Activated CD4-positive, alpha-beta T cell treated with anti-CD3 and anti-CD28 coated beads, Interleukin-2, amount 10 ng/mL, durations not matched to agents 7 days and 5 days (primary cell): ENCODE measurements at regions not wholly inside any gene's neighbourhood (a gene's known extent, or its start where the extent isn't known, plus 50 kb on each side); places are given as distances from the start of the nearest gene placed in this dataset.
A peak's percentile ranks its signal among the peaks of the same experiment; 100 is the strongest.
"Not testable (repeated sequence)": the region's sequence is repeated elsewhere in the genome, so short reads cannot be mapped to it uniquely, and the experiment has no call there.

Experiments
- CTCF ChIA-PET: fragments of 350-600 bp; sonication (Branson Sonifier 250); formaldehyde crosslinking; loops from one replicate; lab custom pipeline; 2021; ENCODE audit warnings: antibody characterized with exemption; lab: Charles Lee
- POLR2A ChIA-PET: fragments of 350-600 bp; sonication (Branson Sonifier 250); formaldehyde crosslinking; loops from one replicate; lab custom pipeline; 2021; ENCODE audit warnings: antibody characterized with exemption; lab: Charles Lee
- DNase-seq: peaks from one replicate; pipeline ENCODE4 v3.0.0-alpha.2; 2020
- H3K27ac Mint-ChIP-seq: one replicate; pipeline ENCODE4 v1.8.0; 2021; ENCODE audit warnings: mild to moderate bottlenecking, moderate library complexity, mixed read lengths
- H3K27me3 Mint-ChIP-seq: one replicate; pipeline ENCODE4 v1.8.0; 2021; ENCODE audit warnings: mixed read lengths
- H3K36me3 Mint-ChIP-seq: one replicate; pipeline ENCODE4 v1.8.0; 2021; ENCODE audit warnings: low read depth, mixed read lengths
- H3K4me1 Mint-ChIP-seq: one replicate; pipeline ENCODE4 v1.8.0; 2021; ENCODE audit warnings: mixed read lengths
- H3K4me3 Mint-ChIP-seq: one replicate; pipeline ENCODE4 v1.8.0; 2021; ENCODE audit warnings: mild to moderate bottlenecking, moderate library complexity, mixed read lengths
- H3K9me3 Mint-ChIP-seq: one replicate; pipeline ENCODE4 v1.8.0; 2021; ENCODE audit warnings: mixed read lengths

DNA sequence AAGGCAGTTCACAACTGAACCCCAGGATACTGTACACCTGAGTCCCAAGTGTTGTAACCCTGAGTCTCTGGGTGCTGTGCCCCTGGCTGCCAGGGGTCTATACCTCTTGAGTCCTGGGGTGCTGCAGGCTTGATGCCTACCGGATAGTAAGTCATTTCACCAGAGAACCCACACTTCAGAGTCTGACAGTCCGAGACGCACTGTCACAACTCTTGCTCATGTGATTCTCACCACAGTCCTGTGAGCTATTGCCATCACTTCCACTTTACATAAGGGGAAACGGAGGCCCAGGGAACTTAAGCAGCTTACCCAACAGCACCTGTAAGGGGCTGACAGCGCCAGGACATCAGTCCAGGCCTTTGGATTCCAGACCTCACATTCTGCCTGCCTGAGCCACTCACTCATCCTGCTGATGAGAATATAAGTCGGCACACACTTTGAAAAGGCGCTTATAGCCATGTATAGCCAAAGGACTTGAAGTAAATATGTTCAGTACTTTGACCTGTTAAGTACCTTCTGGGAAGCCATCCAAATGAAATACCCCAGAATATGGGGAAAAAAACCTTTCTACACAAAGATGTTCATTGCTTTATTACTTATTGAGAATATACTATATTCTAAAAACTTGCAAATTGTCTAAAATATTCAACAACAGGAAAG lies 180.7 kb upstream of the ID2 start:
- no peak overlapping the region for H3K4me3 Mint-ChIP-seq

DNA sequence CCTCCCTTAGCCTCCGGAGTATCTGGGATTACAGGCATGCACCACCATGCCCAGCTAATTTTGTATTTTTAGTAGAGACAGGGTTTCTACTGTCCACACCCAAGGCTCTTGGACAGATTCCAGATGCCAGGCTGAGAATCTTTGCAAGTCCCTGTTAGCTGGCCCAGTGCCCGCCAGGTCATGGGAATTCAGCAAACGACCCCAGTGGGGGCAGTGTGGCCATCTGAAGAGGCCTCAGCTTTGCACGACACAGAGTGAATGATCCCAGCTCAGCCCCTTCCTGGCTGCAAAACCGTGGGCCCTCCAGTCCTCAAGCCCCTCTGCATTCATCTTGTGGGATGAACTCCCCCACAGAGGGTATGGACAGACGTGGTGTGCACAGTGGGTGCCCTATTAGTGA lies 179.5 kb upstream of the ID2 start:
- Mint-ChIP-seq H3K36me3 (no peaks in the 10 kb centered on the region), H3K4me1 (peaks cover 17% of the 10 kb centered on the region), H3K27ac (no peak overlapping the region), H3K9me3 (peaks cover 3% of the 10 kb centered on the region), H3K4me3 (no peak overlapping the region), H3K27me3 (no peaks in the 10 kb centered on the region)
- ChIA-PET CTCF (no interaction called here), POLR2A (no interaction called here)
- no peak for DNase-seq

More for the DNA sequence above, 180.7 kb upstream of the ID2 start:
- ChIA-PET POLR2A (no interaction called here), CTCF (interaction anchor here (1.4 kb wide), 1 partner anchor 10 kb away, joined by 4 read pairs; no protein-coding TSS in a partner anchor)
- peaks cover 3% of the 10 kb centered on the region for H3K9me3 Mint-ChIP-seq
- no peak overlapping the region for H3K27ac Mint-ChIP-seq
- no peaks in the 10 kb centered on the region for H3K36me3 Mint-ChIP-seq
- H3K27me3 Mint-ChIP-seq = no peaks in the 10 kb centered on the region
- DNase-seq = no peak
- H3K4me1 Mint-ChIP-seq = peaks cover 17% of the 10 kb centered on the region

DNA sequence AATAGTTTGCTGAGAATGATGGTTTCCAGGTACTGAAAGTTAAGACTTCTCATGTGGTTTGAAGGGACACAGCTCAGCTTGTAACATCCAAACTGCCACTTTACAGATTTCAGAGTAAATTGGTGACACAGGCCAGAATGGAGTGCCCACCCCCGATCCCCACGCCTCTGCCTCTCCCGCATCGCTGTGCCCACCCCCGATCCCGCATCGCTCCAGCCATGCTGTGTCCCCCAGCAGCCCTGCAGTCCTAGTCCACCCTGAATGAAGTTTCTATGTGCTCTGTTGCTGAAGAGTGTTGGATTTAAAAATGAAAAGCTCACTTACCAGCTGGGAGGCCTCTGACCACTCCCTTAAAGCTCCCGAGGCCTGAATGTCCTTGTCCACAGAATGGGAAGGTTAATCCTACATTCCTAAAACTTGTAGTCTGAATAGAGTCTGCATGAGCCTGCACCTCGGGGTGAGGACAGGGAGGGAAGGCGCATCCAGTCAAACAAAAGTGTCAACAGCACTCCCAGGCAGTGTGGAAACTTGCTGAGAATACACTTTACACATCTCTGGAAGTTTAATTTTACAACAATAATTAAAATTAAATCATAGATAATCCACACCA lies 176.4 kb upstream of the ID2 start:
- H3K27me3 Mint-ChIP-seq = no peaks in the 10 kb centered on the region
- no peak for DNase-seq
- CTCF ChIA-PET = interaction anchor here (0.9 to 1.7 kb wide), 3 partner anchors 14 to 24 kb away, joined by 3 to 5 read pairs (median 3); no protein-coding TSS in a partner anchor
- H3K4me3 Mint-ChIP-seq = no peak overlapping the region
- peaks cover 5% of the 10 kb centered on the region for H3K4me1 Mint-ChIP-seq
- peaks cover 5% of the 10 kb centered on the region for H3K36me3 Mint-ChIP-seq
- H3K9me3 Mint-ChIP-seq = peaks cover 26% of the 10 kb centered on the region
- no peak overlapping the region for H3K27ac Mint-ChIP-seq
- POLR2A ChIA-PET = no interaction called here

DNA sequence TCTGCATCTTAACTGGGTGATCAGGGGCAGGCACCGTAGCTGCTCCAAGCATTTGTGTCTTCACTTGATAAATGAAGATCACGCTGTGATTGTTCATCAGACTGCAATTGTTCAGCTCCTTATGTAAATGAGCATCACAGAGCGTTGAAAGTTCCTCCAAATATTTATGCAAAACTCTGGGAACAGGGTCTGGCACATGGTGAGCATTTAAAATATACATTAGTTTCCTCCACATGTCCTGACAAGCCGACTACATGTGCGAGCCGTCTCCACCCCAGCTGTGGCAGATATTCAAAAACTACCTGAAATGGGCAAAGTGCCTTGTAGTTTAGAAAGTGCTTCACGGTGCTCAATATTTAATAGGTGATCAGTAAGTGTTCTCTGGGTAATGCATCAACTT lies 175.1 kb upstream of the ID2 start:
- no peaks in the 10 kb centered on the region for H3K27me3 Mint-ChIP-seq
- H3K9me3 Mint-ChIP-seq = peaks cover 31% of the 10 kb centered on the region
- no peak overlapping the region for H3K27ac Mint-ChIP-seq
- H3K4me3 Mint-ChIP-seq = no peak overlapping the region
- no peak for DNase-seq
- peaks cover 5% of the 10 kb centered on the region for H3K4me1 Mint-ChIP-seq
- ChIA-PET POLR2A (no interaction called here), CTCF (interaction anchor here (1.6 to 1.7 kb wide), 2 partner anchors 12 to 25 kb away, joined by 5 read pairs; no protein-coding TSS in a partner anchor)
- H3K36me3 Mint-ChIP-seq = peaks cover 5% of the 10 kb centered on the region

DNA sequence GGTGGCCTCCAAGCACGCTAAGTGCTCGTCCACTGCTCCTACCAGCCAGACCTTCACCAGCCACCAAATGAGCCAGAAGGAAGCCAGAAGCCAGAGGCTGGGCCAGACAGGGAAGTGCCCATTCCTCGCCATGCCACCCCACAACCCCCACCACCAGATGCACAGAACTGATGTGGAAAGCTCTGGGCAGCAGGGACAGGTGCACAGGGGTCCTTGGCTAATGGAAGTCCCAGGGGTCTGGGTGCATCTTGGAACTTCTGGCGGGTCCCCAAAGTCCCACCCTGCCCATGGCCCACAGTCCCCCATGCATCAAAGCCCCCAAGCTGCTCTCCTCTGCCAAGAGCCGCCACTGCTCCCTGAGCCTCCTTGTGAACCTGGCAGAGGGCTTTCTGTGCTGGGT lies 173.1 kb upstream of the ID2 start:
- DNase-seq = no peak
- Mint-ChIP-seq H3K27ac (no peak overlapping the region), H3K4me3 (no peak overlapping the region), H3K27me3 (no peaks in the 10 kb centered on the region), H3K36me3 (peaks cover 17% of the 10 kb centered on the region), H3K4me1 (peaks cover 25% of the 10 kb centered on the region), H3K9me3 (peaks cover 43% of the 10 kb centered on the region)
- ChIA-PET CTCF (interaction anchor here (1.0 to 1.7 kb wide), 3 partner anchors 13 to 36 kb away, joined by 3 to 8 read pairs (median 3); no protein-coding TSS in a partner anchor), POLR2A (no interaction called here)

DNA sequence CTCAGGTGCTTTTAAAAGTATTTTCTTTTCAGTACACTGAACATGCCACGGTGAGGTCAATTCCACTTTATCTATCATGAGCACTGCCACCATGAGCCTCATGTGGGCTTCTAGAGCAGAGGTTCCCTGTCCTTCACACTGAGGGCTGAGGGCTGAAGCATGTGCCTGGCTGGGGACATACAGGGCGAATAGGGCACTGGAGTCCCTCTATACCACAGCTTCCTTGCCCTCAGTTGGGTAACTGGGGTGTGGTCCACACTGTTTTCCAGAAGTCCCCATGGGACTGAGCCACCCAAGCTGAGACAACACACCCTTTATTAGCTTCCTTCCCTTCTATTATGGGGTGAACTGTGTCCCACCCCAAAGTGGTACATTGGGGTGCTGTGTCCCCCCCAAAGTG lies 172.2 kb upstream of the ID2 start:
- no peak overlapping the region for H3K4me3 Mint-ChIP-seq
- H3K4me1 Mint-ChIP-seq = peaks cover 33% of the 10 kb centered on the region
- no peak for DNase-seq
- H3K36me3 Mint-ChIP-seq = peaks cover 21% of the 10 kb centered on the region
- peaks cover 43% of the 10 kb centered on the region for H3K9me3 Mint-ChIP-seq
- H3K27ac Mint-ChIP-seq = no peak overlapping the region
- ChIA-PET CTCF (interaction anchor here (1.4 kb wide), 1 partner anchor 14 kb away, joined by 3 read pairs; no protein-coding TSS in a partner anchor), POLR2A (no interaction called here)
- no peaks in the 10 kb centered on the region for H3K27me3 Mint-ChIP-seq

DNA sequence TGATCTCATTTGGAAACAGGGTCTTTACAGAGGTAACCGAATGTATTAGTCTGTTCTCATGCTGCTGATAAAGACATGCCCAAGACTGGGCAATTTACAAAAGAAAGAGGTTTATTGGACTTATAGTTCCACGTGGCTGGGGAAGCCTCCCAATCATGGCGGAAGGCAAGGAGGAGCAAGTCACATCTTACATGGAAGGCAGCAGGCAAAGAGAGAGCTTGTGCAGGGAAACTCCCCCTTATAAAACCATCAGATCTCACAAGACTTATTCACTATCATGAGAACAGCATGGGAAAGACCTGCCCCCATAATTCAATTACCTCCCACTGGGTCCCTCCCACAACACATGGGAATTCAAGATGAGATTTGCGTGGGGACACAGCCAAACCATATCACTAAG lies 171.8 kb upstream of the ID2 start:
- H3K27me3 Mint-ChIP-seq, DNase-seq, POLR2A ChIA-PET, H3K4me3 Mint-ChIP-seq: not testable (repeated sequence)
- peaks cover 23% of the 10 kb centered on the region for H3K36me3 Mint-ChIP-seq
- CTCF ChIA-PET = interaction anchor here (0.9 to 1.4 kb wide), 2 partner anchors 14 to 225 kb away, joined by 3 read pairs; no protein-coding TSS in a partner anchor
- H3K4me1 Mint-ChIP-seq = peaks cover 38% of the 10 kb centered on the region
- peaks cover 43% of the 10 kb centered on the region for H3K9me3 Mint-ChIP-seq
- H3K27ac Mint-ChIP-seq = peak overlapping the region; percentile 33

DNA sequence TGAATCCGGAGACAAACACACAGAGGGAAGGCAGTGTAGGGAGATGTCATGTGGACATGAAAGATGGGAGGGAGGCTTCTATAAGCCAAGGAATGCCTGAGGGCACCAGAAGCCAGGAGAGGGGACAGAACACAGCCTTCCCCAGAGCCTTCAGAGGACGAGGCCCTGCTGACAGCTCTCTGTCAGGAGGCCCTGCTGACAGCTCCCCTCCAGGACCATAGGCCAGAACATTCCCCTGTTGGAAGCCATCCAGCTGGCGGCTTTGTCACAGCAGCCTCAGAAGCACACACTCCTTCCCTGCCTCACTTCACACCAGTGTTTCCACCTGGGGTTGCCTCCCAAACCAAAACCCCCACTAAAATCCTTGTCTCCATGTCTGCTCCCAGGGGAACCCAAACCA lies 171.3 kb upstream of the ID2 start:
- Mint-ChIP-seq H3K36me3 (peaks cover 23% of the 10 kb centered on the region), H3K27ac (no peak overlapping the region), H3K4me3 (no peak overlapping the region), H3K9me3 (peaks cover 41% of the 10 kb centered on the region), H3K4me1 (peaks cover 38% of the 10 kb centered on the region), H3K27me3 (no peaks in the 10 kb centered on the region)
- no peak for DNase-seq
- ChIA-PET POLR2A (no interaction called here), CTCF (interaction anchor here (0.9 kb wide), 1 partner anchor 225 kb away, joined by 3 read pairs; no protein-coding TSS in a partner anchor)

DNA sequence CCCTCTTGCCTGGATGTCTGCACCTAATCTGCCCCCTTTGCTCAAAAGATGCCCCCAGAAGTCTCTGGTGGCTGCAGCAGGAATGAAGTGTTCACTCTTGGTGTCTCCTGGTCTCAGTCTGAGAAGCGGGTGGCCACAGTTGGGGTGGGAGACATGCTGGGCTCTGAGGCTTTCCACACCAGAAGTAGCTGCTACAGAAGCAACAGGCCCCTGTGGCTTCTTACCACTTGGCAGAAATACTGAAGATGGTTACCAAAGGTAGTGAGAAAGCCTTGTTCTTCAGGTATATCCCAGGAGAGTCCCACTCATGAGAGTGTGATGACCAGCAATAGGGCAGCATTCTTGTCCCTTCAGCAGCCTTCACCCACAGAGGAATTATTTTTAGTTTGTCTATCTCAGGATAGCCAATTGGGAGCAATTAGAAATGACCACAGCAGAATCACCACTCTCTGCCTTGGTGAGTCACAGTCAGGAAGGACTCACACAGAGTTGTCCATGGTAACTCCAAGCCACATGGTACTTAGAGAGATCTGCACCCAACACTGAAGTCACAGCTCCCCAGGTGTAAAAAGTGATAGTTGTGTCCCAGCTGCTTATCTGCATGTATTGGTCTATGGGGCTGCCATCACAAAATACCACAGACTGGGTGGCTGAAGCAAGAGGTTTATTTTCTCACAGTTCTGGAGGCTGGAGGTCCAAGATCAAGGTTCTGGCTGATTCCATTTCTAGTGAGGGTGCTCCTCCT lies 169.8 kb upstream of the ID2 start:
- no peak overlapping the region for H3K27ac Mint-ChIP-seq
- ChIA-PET CTCF (interaction anchor here (0.9 to 2.1 kb wide), 5 partner anchors 8 to 75 kb away, joined by 3 to 9 read pairs (median 4); no protein-coding TSS in a partner anchor), POLR2A (no interaction called here)
- peaks cover 25% of the 10 kb centered on the region for H3K36me3 Mint-ChIP-seq
- no peak overlapping the region for H3K4me3 Mint-ChIP-seq
- H3K27me3 Mint-ChIP-seq = no peaks in the 10 kb centered on the region
- H3K9me3 Mint-ChIP-seq = peaks cover 40% of the 10 kb centered on the region
- H3K4me1 Mint-ChIP-seq = peaks cover 48% of the 10 kb centered on the region
- no peak for DNase-seq

DNA sequence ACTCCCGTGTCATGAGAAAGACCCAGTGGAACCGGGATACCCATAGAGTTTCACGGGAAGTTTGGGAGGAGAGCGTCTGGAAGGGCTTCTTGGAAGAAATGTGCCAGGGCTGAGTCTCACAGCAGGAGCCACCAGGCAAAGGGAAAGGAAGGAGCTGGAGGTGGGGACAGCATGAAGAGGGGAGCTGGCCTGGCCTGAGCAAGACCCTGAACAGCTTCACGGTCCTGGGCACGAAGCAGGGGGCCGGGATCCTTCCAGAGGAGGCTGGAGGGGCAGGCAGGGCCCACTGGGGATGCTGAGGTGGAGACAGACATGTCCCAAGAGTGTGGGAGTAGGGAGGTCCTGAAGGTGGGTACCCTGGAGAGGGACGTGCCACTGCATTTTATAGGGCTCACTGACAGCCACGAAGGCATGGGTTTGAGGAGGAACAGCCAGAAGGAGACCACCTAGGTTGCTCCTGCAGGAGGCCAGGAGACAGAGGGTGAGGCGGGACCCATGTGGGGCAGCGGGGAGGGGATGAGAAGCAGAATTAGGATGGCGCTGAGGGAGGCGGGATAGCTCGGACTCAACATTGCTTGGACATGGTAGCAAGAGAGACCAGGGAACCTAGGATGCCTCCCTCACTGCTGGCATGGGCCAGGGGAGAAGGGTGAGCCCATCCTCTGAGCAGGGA lies 168.1 kb upstream of the ID2 start:
- Mint-ChIP-seq H3K4me3 (no peak overlapping the region), H3K36me3 (peaks cover 25% of the 10 kb centered on the region), H3K4me1 (peaks cover 48% of the 10 kb centered on the region), H3K27me3 (no peaks in the 10 kb centered on the region), H3K27ac (peak overlapping the region; percentile 89), H3K9me3 (peaks cover 31% of the 10 kb centered on the region)
- ChIA-PET CTCF (interaction anchor here (1.1 to 2.1 kb wide), 3 partner anchors 12 to 24 kb away, joined by 4 to 9 read pairs (median 4); no protein-coding TSS in a partner anchor), POLR2A (no interaction called here)
- DNase-seq = no peak

DNA sequence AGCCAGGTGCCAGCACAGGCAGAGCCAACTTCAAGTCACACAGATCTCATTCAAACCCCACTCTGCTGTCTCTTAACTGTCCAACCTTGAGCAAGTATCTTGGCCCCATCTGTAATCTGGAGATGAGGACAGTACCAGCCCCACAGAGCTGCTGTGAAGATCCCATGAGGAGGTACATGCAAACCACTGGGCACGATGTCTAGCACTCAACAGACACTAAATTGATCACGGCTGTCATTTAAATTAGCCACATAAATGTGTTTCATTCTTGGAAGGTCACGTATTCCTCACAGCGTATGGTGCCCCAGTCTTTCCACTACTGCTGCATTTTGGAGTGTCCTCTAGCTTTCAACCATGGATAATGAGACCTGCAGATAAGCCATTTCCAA lies 167.6 kb upstream of the ID2 start:
- Mint-ChIP-seq H3K4me3 (no peak overlapping the region), H3K4me1 (peaks cover 52% of the 10 kb centered on the region), H3K36me3 (peaks cover 25% of the 10 kb centered on the region), H3K27me3 (no peaks in the 10 kb centered on the region), H3K27ac (peak overlapping the region; percentile 89), H3K9me3 (peaks cover 28% of the 10 kb centered on the region)
- CTCF ChIA-PET = interaction anchor here (0.7 to 1.3 kb wide), 3 partner anchors 11 to 25 kb away, joined by 4 to 5 read pairs (median 4); no protein-coding TSS in a partner anchor
- no peak for DNase-seq
- POLR2A ChIA-PET = no interaction called here
